Suprapubic skin (tissue), 4 donors: ENCODE measurements at regions not wholly inside any gene's neighbourhood (a gene's known extent, or its start where the extent isn't known, plus 50 kb on each side); places are given as distances from the start of the nearest gene placed in this dataset.
"Not testable (repeated sequence)": the region's sequence is repeated elsewhere in the genome, so short reads cannot be mapped to it uniquely, and the experiment has no call there.

Source experiments
- DNase-seq, 2 donors: peaks; one replicate each; pipeline ENCODE4 v3.0.0-alpha.2; 2019; ENCODE audit warnings: low spot score in 2 of 2
- H3K27ac ChIP-seq: fragments of 200-600 bp; sonication (generic); one replicate; pipeline ENCODE4 v1.5.1; 2019
- H3K27me3 ChIP-seq: fragments of 200-600 bp; sonication (generic); one replicate; pipeline ENCODE4 v1.5.1; 2019
- H3K36me3 ChIP-seq: fragments of 200-600 bp; sonication (generic); one replicate; pipeline ENCODE4 v1.5.1; 2019
- H3K4me1 ChIP-seq: fragments of 200-600 bp; sonication (generic); one replicate; pipeline ENCODE4 v1.5.1; 2019
- H3K4me3 ChIP-seq: fragments of 200-600 bp; sonication (generic); one replicate; pipeline ENCODE4 v1.5.1; 2019; ENCODE audit warnings: mild to moderate bottlenecking
- H3K9me3 ChIP-seq: fragments of 200-600 bp; sonication (generic); one replicate; pipeline ENCODE4 v1.5.1; 2019
- CTCF ChIP-seq, 2 donors: fragments of 200-600 bp in 1 of 2; fragments of 450-650 bp in 1 of 2; sonication (generic) in 1 of 2; IDR thresholded peaks; one replicate each; pipeline ENCODE4 v1.5.1; 2016 to 2019; ENCODE audit warnings: antibody characterized with exemption in 2 of 2, mild to moderate bottlenecking in 1 of 2, moderate library complexity in 1 of 2
- EP300 ChIP-seq: sonication (generic); formaldehyde crosslinking; IDR thresholded peaks from one replicate; pipeline ENCODE4 v1.6.1; 2017; ENCODE audit warnings: antibody characterized with exemption
- POLR2A ChIP-seq, 2 donors: fragments of 450-650 bp; IDR thresholded peaks; one replicate each; pipeline ENCODE4 v1.6.1; 2017; ENCODE audit warnings: antibody characterized with exemption in 2 of 2, mild to moderate bottlenecking in 2 of 2, moderate library complexity in 2 of 2
- POLR2AphosphoS5 ChIP-seq, 3 donors: sonication (generic); formaldehyde crosslinking; IDR thresholded peaks; one replicate each; pipeline ENCODE4 v1.6.1; 2017; ENCODE audit warnings: antibody characterized with exemption in 3 of 3
- WGBS: methylation state at CpG from one replicate; pipeline ENCODE4 v1.1.5; 2018; 5-methylcytosine and 5-hydroxymethylcytosine counted together

DNA sequence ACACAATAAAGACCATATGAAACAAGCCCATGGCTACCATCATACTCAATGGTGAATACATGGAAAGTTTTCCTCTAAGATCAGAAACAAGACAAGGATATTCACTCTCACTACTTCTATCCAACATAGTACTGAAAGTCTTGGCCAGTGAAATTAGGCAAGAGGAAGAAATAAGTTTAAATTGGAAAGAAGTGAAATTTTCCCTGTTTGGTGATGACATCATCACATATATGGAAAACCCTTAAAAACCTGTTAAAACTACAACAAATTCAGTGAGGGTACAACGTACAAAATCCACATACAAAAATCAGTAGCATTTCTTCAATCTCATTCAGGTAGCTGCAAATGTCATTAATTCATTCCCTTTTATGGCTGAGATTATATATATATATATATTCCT, 164.0 kb upstream of the IRS4 start:
- TF ChIP-seq EP300 (no peak), POLR2AphosphoS5 (IDR thresholded peaks at IDR 0.05) (no peak), CTCF (IDR thresholded peaks at IDR 0.05) (no peak), POLR2A (IDR thresholded peaks at IDR 0.05) (no peak)
- 56% methylated on average over 1 of the region's 1 CpG for WGBS
- H3K4me3 ChIP-seq: no peak overlapping the region
- H3K4me1 ChIP-seq: no peaks in the 10 kb centered on the region
- no peaks in the 10 kb centered on the region for H3K9me3 ChIP-seq
- no peak for DNase-seq
- no peak overlapping the region for H3K27ac ChIP-seq
- no peaks in the 10 kb centered on the region for H3K27me3 ChIP-seq
- no peaks in the 10 kb centered on the region for H3K36me3 ChIP-seq

- H3K4me1 ChIP-seq, H3K27me3 ChIP-seq, H3K9me3 ChIP-seq, H3K36me3 ChIP-seq, H3K4me3 ChIP-seq, H3K27ac ChIP-seq, DNase-seq: not testable (repeated sequence)
These were observed 160.0 kb upstream of the IRS4 start for GRCh38 chrX:108896349-108896748.

- H3K4me3 ChIP-seq: no peak overlapping the region
- no peaks in the 10 kb centered on the region for H3K27me3 ChIP-seq
- TF ChIP-seq POLR2A (IDR thresholded peaks at IDR 0.05): no peak
- no peak for TF ChIP-seq CTCF (IDR thresholded peaks at IDR 0.05)
- TF ChIP-seq POLR2AphosphoS5 (IDR thresholded peaks at IDR 0.05): no peak
- no peak for TF ChIP-seq EP300
- H3K4me1 ChIP-seq: no peaks in the 10 kb centered on the region
- DNase-seq: no peak
- H3K27ac ChIP-seq: no peak overlapping the region
- H3K36me3 ChIP-seq: no peaks in the 10 kb centered on the region
- H3K9me3 ChIP-seq: no peaks in the 10 kb centered on the region
These were observed 156.1 kb upstream of the IRS4 start for GRCh38 chrX:108892501-108892900.

- Histone ChIP-seq H3K27me3 (no peaks in the 10 kb centered on the region), H3K27ac (no peak overlapping the region), H3K36me3 (no peaks in the 10 kb centered on the region), H3K4me3 (no peak overlapping the region), H3K4me1 (no peaks in the 10 kb centered on the region), H3K9me3 (no peaks in the 10 kb centered on the region)
- DNase-seq: no peak
- TF ChIP-seq EP300 (no peak), POLR2AphosphoS5 (IDR thresholded peaks at IDR 0.05) (no peak), CTCF (IDR thresholded peaks at IDR 0.05) (no peak), POLR2A (IDR thresholded peaks at IDR 0.05) (no peak)
These were observed 139.2 kb upstream of the IRS4 start for GRCh38 chrX:108875548-108875947.

DNA sequence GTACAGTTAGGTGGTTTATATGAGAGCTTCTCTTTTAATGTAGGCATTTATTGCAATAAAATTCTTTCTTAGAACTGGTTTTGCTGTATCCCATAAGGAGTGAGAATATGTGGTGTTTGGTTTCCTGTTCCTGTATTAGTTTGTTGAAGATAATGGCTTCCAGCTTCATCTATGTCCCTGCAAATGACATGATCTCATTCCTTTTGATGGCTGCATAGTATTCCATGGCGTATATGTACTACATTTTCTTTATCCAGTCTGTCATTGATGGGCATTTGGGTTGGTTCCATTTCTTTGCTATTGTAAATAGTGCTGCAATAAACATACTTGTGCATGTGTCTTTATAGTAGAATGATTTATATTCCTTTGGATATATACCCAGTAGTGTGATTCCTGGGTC, 106.7 kb upstream of the IRS4 start:
- not testable (repeated sequence) for H3K36me3 ChIP-seq, H3K9me3 ChIP-seq, H3K27ac ChIP-seq, H3K27me3 ChIP-seq, DNase-seq, H3K4me1 ChIP-seq, H3K4me3 ChIP-seq
- 83% methylated on average over 1 of the region's 1 CpG for WGBS

DNA sequence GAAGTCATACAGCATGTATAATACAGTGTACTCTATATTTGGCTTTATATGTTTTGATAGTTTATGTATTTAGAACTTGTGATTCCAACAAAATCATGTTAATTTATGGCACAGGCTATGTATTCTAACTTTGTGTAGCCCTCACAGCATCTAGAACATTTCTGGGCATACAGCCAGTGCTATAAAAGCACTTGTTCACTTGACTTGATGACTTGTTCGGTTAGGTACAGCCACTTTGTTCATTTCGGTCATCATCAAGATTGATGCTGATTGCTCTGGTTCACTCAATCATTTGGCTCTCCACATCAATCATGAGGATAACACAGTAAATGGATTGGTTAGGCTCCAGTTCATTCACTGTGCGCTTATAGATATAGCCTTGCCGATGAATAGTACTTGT, 97.6 kb upstream of the IRS4 start:
- no peak for DNase-seq
- 89% methylated on average over 4 of the region's 4 CpGs for WGBS
- H3K27me3 ChIP-seq: no peaks in the 10 kb centered on the region

More for the DNA sequence above, 97.6 kb upstream of the IRS4 start:
- H3K4me1 ChIP-seq: no peaks in the 10 kb centered on the region
- TF ChIP-seq CTCF (IDR thresholded peaks at IDR 0.05) (no peak), POLR2A (IDR thresholded peaks at IDR 0.05) (no peak), POLR2AphosphoS5 (IDR thresholded peaks at IDR 0.05) (no peak), EP300 (no peak)
- no peak overlapping the region for H3K27ac ChIP-seq
- no peaks in the 10 kb centered on the region for H3K9me3 ChIP-seq
- H3K4me3 ChIP-seq: no peak overlapping the region
- H3K36me3 ChIP-seq: no peaks in the 10 kb centered on the region
